GM06990 (cell line): ENCODE measurements at regions not wholly inside any gene's neighbourhood (a gene's known extent, or its start where the extent isn't known, plus 50 kb on each side); places are given as distances from the start of the nearest gene placed in this dataset.

ENCODE experiments used
- DNase-seq: peaks from one replicate; pipeline ENCODE4 v3.0.0-alpha.2; 2011; ENCODE audit not compliant: insufficient read length; ENCODE audit errors: extremely low read depth
- H3K27me3 ChIP-seq: replicated peaks from 2 replicates; pipeline ENCODE4 v1.6.0; 2011; ENCODE audit warnings: low read length; ENCODE audit not compliant: control insufficient read depth, insufficient read depth
- H3K36me3 ChIP-seq: 2 replicates; pipeline ENCODE4 v1.5.1; 2011; ENCODE audit warnings: low read length; ENCODE audit not compliant: control insufficient read depth, insufficient read depth
- H3K4me3 ChIP-seq: replicated peaks from 2 replicates; pipeline ENCODE4 v1.5.1; 2011; ENCODE audit warnings: low read depth, mild to moderate bottlenecking, control low read depth, low read length
- CTCF ChIP-seq: IDR thresholded peaks from 2 replicates; pipeline ENCODE4 v1.5.1; 2011; ENCODE audit warnings: low read length, control low read depth, mild to moderate bottlenecking, inconsistent platforms; ENCODE audit not compliant: insufficient read depth, poor library complexity, severe bottlenecking

GRCh38 chr11:31926816-31927528, 115.8 kb upstream of the PAX6 start:
- TF ChIP-seq CTCF, result no peak
- Histone ChIP-seq H3K36me3 (no peaks in the 10 kb centered on the region), H3K27me3 (no peaks in the 10 kb centered on the region), H3K4me3 (no peak overlapping the region)
- no peak for DNase-seq

GRCh38 chr11:31926106-31926505, 115.0 kb upstream of the PAX6 start:
- no peak overlapping the region for H3K4me3 ChIP-seq
- no peak for DNase-seq
- no peaks in the 10 kb centered on the region for H3K27me3 ChIP-seq
- H3K36me3 ChIP-seq, result no peaks in the 10 kb centered on the region
- no peak for TF ChIP-seq CTCF

GRCh38 chr11:31922450-31922849, 111.3 kb upstream of the PAX6 start:
- no peak for TF ChIP-seq CTCF

GRCh38 chr11:31921081-31921480, 110.0 kb upstream of the PAX6 start:
- Histone ChIP-seq H3K36me3 (no peaks in the 10 kb centered on the region), H3K27me3 (no peaks in the 10 kb centered on the region), H3K4me3 (no peak overlapping the region)
- no peak for DNase-seq
- no peak for TF ChIP-seq CTCF

More at GRCh38 chr11:31922450-31922849, 111.3 kb upstream of the PAX6 start:
- Histone ChIP-seq H3K27me3 (no peaks in the 10 kb centered on the region), H3K4me3 (no peak overlapping the region), H3K36me3 (no peaks in the 10 kb centered on the region)
- DNase-seq, result no peak

- Histone ChIP-seq H3K27me3 (no peaks in the 10 kb centered on the region), H3K4me3 (no peak overlapping the region), H3K36me3 (no peaks in the 10 kb centered on the region)
- DNase-seq, result no peak
- no peak for TF ChIP-seq CTCF
Observed at GRCh38 chr11:31919175-31919574, 108.1 kb upstream of the PAX6 start.

GRCh38 chr11:31915867-31916266, 104.7 kb upstream of the PAX6 start:
- TF ChIP-seq CTCF, result no peak
- Histone ChIP-seq H3K27me3 (no peaks in the 10 kb centered on the region), H3K4me3 (no peak overlapping the region), H3K36me3 (no peaks in the 10 kb centered on the region)
- no peak for DNase-seq
